GM18861 (cell line): ENCODE measurements at regions not wholly inside any gene's neighbourhood (a gene's known extent, or its start where the extent isn't known, plus 50 kb on each side); places are given as distances from the start of the nearest gene placed in this dataset.
"Not testable (repeated sequence)": the region's sequence is repeated elsewhere in the genome, so short reads cannot be mapped to it uniquely, and the experiment has no call there.

Experiments
- ATAC-seq: cut with Tn5 transposase; IDR thresholded peaks from one replicate; pipeline ENCODE4 v1.9.1; 2021; ENCODE audit not compliant: unreplicated experiment

- ATAC-seq: peak; percentile 20
Measured at GRCh38 chr10:38356527-38356926, 262.4 kb downstream of the ZNF37A start.

GRCh38 chr10:38362514-38362913, 268.4 kb downstream of the ZNF37A start:
- ATAC-seq: not testable (repeated sequence)

GRCh38 chr10:38364073-38364472, 269.9 kb downstream of the ZNF37A start:
- not testable (repeated sequence) for ATAC-seq

- ATAC-seq: peak; percentile 84
Measured at GRCh38 chr10:38365917-38366316, 271.8 kb downstream of the ZNF37A start.

GRCh38 chr10:38383800-38384199, 289.7 kb downstream of the ZNF37A start:
- not testable (repeated sequence) for ATAC-seq

GRCh38 chr10:38386869-38387268, 292.7 kb downstream of the ZNF37A start:
- ATAC-seq: not testable (repeated sequence)

GRCh38 chr10:38390725-38391124, 296.6 kb downstream of the ZNF37A start:
- ATAC-seq: peak; percentile 66

- ATAC-seq: not testable (repeated sequence)
Measured at GRCh38 chr10:38395465-38395864, 301.3 kb downstream of the ZNF37A start.

GRCh38 chr10:38396178-38396954, 302.2 kb downstream of the ZNF37A start:
- ATAC-seq: not testable (repeated sequence)

GRCh38 chr10:38401565-38401964, 307.4 kb downstream of the ZNF37A start:
- not testable (repeated sequence) for ATAC-seq

GRCh38 chr10:38402442-38403346, 308.6 kb downstream of the ZNF37A start:
- ATAC-seq: peak; percentile 99

- not testable (repeated sequence) for ATAC-seq
Measured at GRCh38 chr10:38403347-38404117, 309.4 kb downstream of the ZNF37A start.

- not testable (repeated sequence) for ATAC-seq
Measured at GRCh38 chr10:38423634-38424033, 329.5 kb downstream of the ZNF37A start.

GRCh38 chr10:38430242-38430641, 336.1 kb downstream of the ZNF37A start:
- ATAC-seq: not testable (repeated sequence)

GRCh38 chr10:38437359-38437758, 343.2 kb downstream of the ZNF37A start:
- not testable (repeated sequence) for ATAC-seq

GRCh38 chr10:38448614-38449355, 354.6 kb downstream of the ZNF37A start:
- ATAC-seq: not testable (repeated sequence)

- not testable (repeated sequence) for ATAC-seq
Measured at GRCh38 chr10:38449618-38450017, 355.5 kb downstream of the ZNF37A start.

- not testable (repeated sequence) for ATAC-seq
Measured at GRCh38 chr10:38450372-38451057, 356.4 kb downstream of the ZNF37A start.

GRCh38 chr10:38451306-38451967, 357.3 kb downstream of the ZNF37A start:
- ATAC-seq: not testable (repeated sequence)
